ENCODE measurements at regions not wholly inside any gene's neighbourhood (a gene's known extent, or its start where the extent isn't known, plus 50 kb on each side); places are given as distances from the start of the nearest gene placed in this dataset.

DNA sequence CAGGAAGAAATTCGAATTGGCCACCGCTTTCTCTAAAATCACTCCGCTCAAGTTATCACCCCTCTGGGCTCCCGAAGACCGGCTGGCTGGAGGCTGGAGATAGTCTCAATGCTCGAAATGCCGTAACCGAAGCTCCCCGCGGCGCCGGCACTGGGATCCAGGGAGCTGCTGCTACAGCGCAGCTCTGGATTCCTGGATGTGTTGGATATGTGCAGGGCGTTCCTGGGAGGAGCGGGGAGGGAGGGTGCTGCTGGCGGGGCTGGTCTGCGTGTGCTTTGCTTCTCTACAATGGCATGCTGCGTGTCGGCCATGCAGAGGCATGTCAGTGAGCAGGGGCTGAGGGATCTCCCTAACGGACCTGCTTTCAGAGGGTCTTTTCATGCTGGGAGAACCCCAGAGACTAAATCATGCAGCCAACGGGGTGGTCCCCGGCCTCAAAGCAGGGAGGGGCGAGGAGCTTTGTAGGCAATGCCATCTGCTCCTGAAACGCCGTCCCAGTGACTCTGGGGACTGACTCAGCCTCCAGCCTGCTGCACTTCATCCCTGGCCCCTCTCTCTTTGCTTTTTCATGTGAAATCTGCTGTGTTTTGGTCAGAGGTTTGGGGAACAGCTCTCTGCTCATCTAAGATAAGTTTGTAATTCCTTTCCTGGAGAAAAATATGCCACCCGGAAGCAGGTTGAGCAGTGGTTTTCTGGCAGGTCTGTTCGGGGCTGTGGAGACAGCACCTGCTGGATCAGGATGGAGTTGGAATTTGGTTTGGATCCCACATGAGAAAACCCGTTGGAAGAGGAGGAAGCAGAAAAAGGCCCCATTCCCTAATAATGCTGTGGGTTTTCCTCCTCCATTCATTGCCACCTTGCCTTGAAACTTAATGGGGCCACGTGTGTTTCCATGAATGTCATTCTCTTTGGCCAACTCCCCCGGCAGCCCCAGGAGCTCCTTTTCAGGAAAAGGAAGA is 311.4 kb downstream of the SEC14L1 start:
- TF ChIP-seq CTCF (IDR thresholded peaks at IDR 0.05; ENCODE audit: low read depth, low read length, missing input control) (no peak), JUND (IDR thresholded peaks at IDR 0.05) (no peak), GABPA (IDR thresholded peaks at IDR 0.05 in 1 of 2, conservative IDR thresholded peaks at IDR 0.05 in 1 of 2) (no peak), TAF1 (conservative IDR thresholded peaks at IDR 0.05) (no peak), SP1 (IDR thresholded peaks at IDR 0.05) (no peak), ZBTB33 (IDR thresholded peaks at IDR 0.05) (no peak)
- TF ChIP-seq, protein P1, sequence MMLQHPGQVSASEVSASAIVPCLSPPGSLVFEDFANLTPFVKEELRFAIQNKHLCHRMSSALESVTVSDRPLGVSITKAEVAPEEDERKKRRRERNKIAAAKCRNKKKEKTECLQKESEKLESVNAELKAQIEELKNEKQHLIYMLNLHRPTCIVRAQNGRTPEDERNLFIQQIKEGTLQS (IDR thresholded peaks at IDR 0.05): no peak

Measured in liver (tissue), 3 donors.